ENCODE measurements at regions not wholly inside any gene's neighbourhood (a gene's known extent, or its start where the extent isn't known, plus 50 kb on each side); places are given as distances from the start of the nearest gene placed in this dataset.

GRCh38 chr9:10706788-10707187 lies 94.0 kb upstream of the PTPRD start:
- H3K36me3 ChIP-seq, result no peaks in the 10 kb centered on the region
- no peak for TF ChIP-seq CTCF (IDR thresholded peaks at IDR 0.05; ENCODE audit: low read depth, low read length)

DNA sequence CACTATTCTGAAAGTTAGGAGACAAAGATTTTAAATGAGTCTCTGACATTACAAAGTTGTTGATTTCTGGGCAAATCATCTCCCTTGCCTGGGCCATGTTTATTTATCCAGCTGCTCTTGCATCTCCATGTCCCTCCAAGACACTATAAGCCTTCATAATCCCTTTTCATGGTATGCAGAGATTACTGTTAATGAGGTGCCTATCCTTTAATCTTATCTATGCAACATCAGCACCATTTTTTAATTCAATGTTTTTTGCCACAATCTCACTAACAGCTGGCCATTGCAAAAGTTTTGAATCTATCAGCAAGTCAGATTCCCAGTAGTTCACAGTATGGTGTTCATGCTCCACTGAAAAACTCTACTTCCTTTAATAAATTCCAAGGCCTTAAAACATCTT lies 108.5 kb upstream of the PTPRD start:
- no peaks in the 10 kb centered on the region for H3K27me3 ChIP-seq
- H3K27ac ChIP-seq, result no peak overlapping the region
- no peaks in the 10 kb centered on the region for H3K9me3 ChIP-seq (ENCODE audit: low read depth)
- no peak overlapping the region for H3K4me3 ChIP-seq
- no peak for TF ChIP-seq CTCF (IDR thresholded peaks at IDR 0.05; ENCODE audit: low read depth, low read length)
- no peak for DNase-seq (ENCODE audit: low read depth in 1 of 2, low spot score in 1 of 2)
- no peaks in the 10 kb centered on the region for H3K4me1 ChIP-seq (ENCODE audit: low read depth)
- no peaks in the 10 kb centered on the region for H3K36me3 ChIP-seq

More at GRCh38 chr9:10706788-10707187, 94.0 kb upstream of the PTPRD start:
- H3K9me3 ChIP-seq (ENCODE audit: low read depth), result no peaks in the 10 kb centered on the region
- DNase-seq (ENCODE audit: low read depth in 1 of 2, low spot score in 1 of 2), result no peak
- no peak overlapping the region for H3K27ac ChIP-seq
- H3K27me3 ChIP-seq, result no peaks in the 10 kb centered on the region
- H3K4me1 ChIP-seq (ENCODE audit: low read depth), result no peaks in the 10 kb centered on the region
- no peak overlapping the region for H3K4me3 ChIP-seq

DNA sequence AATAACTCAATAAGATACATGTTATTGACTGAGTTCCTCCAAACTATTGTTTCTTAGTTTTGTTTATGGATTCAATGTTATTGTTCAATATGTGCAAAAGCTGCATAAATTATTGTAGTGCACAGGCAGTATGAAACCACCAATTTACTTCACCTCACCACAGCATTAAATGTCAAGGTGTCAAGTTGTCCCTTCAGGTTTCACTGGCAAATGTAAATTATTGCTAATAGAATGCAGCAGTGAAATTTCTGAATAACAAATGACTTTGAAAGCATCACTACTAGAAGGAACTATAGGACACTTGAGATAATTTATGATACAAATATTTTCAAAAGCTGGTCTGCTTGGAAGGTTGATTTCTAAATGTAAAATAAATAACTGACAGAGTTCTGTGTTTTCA lies 116.4 kb upstream of the PTPRD start:
- DNase-seq (ENCODE audit: low read depth in 1 of 2, low spot score in 1 of 2), result no peak
- no peak overlapping the region for H3K27ac ChIP-seq

DNA sequence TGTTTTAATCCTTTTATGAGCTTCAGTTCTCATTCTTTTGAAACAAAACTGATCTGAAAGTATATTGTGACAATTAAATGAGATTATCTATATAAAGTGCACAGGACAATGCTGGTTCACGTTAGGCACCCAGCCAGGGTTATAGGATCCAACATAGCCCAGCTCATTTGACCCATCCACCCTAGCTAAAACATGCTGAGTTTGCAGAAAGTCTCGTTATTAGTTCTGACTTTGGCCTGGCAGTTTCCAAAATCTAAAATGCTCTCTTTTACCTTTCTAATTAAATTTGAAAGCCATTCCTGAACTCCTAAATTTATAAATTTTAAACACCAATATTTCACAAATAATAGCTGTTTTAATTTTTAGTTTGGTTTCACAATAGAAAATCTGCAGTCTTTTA lies 131.9 kb upstream of the PTPRD start:
- Histone ChIP-seq H3K36me3 (no peaks in the 10 kb centered on the region), H3K4me3 (no peak overlapping the region), H3K4me1 (ENCODE audit: low read depth) (peaks cover 8% of the 10 kb centered on the region), H3K9me3 (ENCODE audit: low read depth) (no peaks in the 10 kb centered on the region), H3K27me3 (no peaks in the 10 kb centered on the region), H3K27ac (no peak overlapping the region)
- no peak for TF ChIP-seq CTCF (IDR thresholded peaks at IDR 0.05; ENCODE audit: low read depth, low read length)
- no peak for DNase-seq (ENCODE audit: low read depth in 1 of 2, low spot score in 1 of 2)

More for the DNA sequence above, 116.4 kb upstream of the PTPRD start:
- TF ChIP-seq CTCF (IDR thresholded peaks at IDR 0.05; ENCODE audit: low read depth, low read length), result no peak
- Histone ChIP-seq H3K4me1 (ENCODE audit: low read depth) (peaks cover 3% of the 10 kb centered on the region), H3K36me3 (no peaks in the 10 kb centered on the region), H3K27me3 (no peaks in the 10 kb centered on the region), H3K9me3 (ENCODE audit: low read depth) (no peaks in the 10 kb centered on the region), H3K4me3 (no peak overlapping the region)

DNA sequence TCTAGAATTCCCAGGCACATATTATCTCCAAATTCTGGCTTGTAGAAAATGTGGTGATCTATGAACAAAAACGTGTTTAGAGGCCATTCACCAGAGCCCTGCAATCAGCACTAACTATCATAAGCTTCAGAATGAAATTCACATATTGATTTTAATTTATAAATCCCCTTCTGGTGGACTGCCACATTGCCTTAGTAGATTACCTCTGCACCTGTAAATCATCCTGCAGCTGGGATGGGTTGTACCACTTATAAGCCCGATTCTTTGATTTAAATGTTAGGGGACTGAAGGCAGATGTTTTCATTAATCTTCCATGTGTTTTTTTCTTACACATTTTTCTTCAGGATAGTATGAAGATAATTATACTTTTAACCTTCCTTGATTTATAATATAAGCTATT lies 140.7 kb upstream of the PTPRD start:
- DNase-seq (ENCODE audit: low read depth in 1 of 2, low spot score in 1 of 2), result no peak
- no peaks in the 10 kb centered on the region for H3K9me3 ChIP-seq (ENCODE audit: low read depth)
- no peak overlapping the region for H3K27ac ChIP-seq
- peaks cover 8% of the 10 kb centered on the region for H3K4me1 ChIP-seq (ENCODE audit: low read depth)
- H3K27me3 ChIP-seq, result no peaks in the 10 kb centered on the region
- TF ChIP-seq CTCF (IDR thresholded peaks at IDR 0.05; ENCODE audit: low read depth, low read length), result no peak
- no peak overlapping the region for H3K4me3 ChIP-seq
- H3K36me3 ChIP-seq, result no peaks in the 10 kb centered on the region

- Histone ChIP-seq H3K36me3 (no peaks in the 10 kb centered on the region), H3K4me1 (ENCODE audit: low read depth) (no peaks in the 10 kb centered on the region), H3K27me3 (no peaks in the 10 kb centered on the region), H3K4me3 (no peak overlapping the region), H3K9me3 (ENCODE audit: low read depth) (no peaks in the 10 kb centered on the region), H3K27ac (no peak overlapping the region)
- TF ChIP-seq CTCF (IDR thresholded peaks at IDR 0.05; ENCODE audit: low read depth, low read length), result no peak
- no peak for DNase-seq (ENCODE audit: low read depth in 1 of 2, low spot score in 1 of 2)
These were observed 151.7 kb upstream of the PTPRD start for GRCh38 chr9:10764481-10764880.
